Ovary (tissue), 3 donors: ENCODE measurements at regions not wholly inside any gene's neighbourhood (a gene's known extent, or its start where the extent isn't known, plus 50 kb on each side); places are given as distances from the start of the nearest gene placed in this dataset.

Experiments
- CTCF ChIP-seq, 3 donors: fragments of 450-650 bp in 2 of 3; fragments of 200-600 bp in 1 of 3; IDR thresholded peaks; one replicate each; pipeline versions ENCODE4 v1.5.1 to v1.8.0; 2016 to 2022; ENCODE audit warnings: antibody characterized with exemption in 3 of 3, mild to moderate bottlenecking in 1 of 3
- POLR2A ChIP-seq: fragments of 450-650 bp; IDR thresholded peaks from one replicate; pipeline ENCODE4 v1.6.1; 2017; ENCODE audit warnings: antibody characterized with exemption, mild to moderate bottlenecking, moderate library complexity
- donor health status: DM: no; HTN: no; CAD: no.

GRCh38 chr14:87233806-87234384 is 759.1 kb downstream of the GALC start:
- TF ChIP-seq CTCF (IDR thresholded peaks at IDR 0.05) (no peak), POLR2A (no peak)
